HG03139 (cell line): ENCODE measurements at regions not wholly inside any gene's neighbourhood (a gene's known extent, or its start where the extent isn't known, plus 50 kb on each side); places are given as distances from the start of the nearest gene placed in this dataset.

ENCODE experiments used
- ATAC-seq: cut with Tn5 transposase; IDR thresholded peaks from one replicate; pipeline ENCODE4 v1.9.1; 2021; ENCODE audit not compliant: unreplicated experiment

DNA sequence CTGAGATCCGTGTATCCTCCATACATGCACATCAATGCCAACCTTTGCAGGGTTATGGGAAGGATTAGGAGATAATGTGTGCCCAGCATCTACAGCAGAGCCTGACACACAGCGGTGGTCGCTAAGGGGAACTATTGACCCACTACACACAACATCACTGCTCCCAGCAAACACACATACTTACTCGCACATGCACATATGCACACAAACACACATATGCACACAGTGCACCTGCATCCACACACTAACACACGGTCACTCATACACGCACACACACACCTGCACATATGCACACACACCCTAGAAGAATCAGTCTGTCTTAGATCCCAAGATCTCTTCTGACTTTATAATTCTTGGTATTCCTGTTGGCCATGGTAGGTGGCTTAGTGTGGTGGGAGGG is 118.3 kb downstream of the GYPC start:
- ATAC-seq = no peak

GRCh38 chr2:126774761-126775160 is 118.8 kb downstream of the GYPC start:
- no peak for ATAC-seq

DNA sequence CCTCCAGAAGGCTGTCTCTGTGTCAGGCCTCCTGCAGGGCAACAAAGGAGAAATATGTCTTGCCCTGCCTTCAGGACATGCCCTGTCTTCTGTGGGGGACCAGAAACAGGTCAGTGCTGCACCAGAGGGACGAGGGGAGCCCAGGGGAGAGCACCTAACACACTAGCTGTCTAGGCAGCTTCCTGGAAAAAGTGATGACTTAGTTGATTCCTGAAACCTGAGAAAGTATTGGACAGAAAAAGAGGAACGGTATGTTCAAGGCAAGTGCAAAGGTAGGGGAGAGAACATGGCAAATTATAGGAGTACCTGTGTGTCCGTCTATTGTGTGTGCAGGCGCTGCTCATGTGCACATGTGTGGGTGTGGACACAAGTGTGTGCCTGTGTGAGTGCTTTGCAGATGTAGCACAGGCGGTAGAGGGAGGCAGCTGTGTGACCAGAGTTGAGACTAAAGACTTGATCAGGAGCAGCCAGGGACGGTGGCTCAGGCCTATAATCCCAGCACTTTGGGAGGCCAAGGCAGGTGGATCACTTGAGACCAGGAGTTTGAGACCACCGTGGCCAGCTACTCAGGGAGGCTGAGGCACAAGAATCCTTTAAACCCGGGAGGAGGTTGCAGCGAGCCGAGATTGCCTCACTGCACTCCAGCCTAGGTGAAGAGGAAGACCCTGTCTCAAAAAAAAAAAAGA is 119.5 kb downstream of the GYPC start:
- no peak for ATAC-seq

GRCh38 chr2:126776255-126776654 is 120.3 kb downstream of the GYPC start:
- ATAC-seq = no peak

DNA sequence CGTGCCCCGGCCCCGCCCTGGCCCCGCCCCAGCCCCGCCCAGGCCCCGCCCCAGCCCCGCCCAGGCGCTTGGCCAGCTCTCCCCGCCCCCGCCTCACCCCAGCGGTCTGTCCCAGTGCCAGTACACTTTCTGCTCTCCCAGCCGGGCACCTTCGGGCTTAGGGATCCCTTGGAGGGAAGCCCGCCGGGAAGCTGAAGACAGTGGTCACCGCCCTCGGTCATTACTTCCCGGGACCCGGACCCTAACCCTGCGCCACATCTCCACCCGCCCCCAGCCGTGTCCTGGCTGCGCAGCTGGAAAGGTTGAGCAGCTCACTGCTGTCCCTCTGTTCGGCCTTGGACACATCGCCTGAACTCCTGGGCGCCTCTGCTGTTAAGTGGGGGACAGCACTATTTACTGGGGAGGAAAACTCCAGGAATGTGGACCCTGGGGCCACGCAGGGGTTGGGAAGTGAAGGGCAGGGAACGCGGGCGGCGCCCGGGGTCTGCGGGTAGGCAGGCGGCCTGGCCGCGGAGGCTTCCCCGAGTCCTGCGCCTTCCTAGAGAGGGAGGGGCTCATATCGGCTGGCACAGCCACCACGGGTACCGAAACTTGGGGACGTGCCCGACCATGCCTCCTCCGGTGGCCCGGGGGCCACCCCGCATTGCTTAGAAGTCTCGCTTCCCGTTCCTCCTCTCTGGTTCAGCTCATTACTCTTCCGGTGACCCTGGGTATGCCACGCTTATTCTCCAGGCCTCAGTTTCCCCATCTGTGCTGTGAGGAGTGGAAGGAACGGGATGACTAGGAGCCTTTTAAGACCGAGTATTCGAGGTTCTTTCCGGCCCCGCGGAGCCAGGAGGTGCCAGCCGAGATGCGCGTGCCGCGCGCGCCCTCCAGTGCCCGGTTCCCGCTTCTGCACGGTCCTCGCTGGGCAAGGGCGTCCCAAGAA is 121.0 kb downstream of the GYPC start:
- peak; percentile 88 for ATAC-seq

- no peak for ATAC-seq
These were observed 121.1 kb upstream of the TEX51 start for GRCh38 chr2:126777620-126777978.

DNA sequence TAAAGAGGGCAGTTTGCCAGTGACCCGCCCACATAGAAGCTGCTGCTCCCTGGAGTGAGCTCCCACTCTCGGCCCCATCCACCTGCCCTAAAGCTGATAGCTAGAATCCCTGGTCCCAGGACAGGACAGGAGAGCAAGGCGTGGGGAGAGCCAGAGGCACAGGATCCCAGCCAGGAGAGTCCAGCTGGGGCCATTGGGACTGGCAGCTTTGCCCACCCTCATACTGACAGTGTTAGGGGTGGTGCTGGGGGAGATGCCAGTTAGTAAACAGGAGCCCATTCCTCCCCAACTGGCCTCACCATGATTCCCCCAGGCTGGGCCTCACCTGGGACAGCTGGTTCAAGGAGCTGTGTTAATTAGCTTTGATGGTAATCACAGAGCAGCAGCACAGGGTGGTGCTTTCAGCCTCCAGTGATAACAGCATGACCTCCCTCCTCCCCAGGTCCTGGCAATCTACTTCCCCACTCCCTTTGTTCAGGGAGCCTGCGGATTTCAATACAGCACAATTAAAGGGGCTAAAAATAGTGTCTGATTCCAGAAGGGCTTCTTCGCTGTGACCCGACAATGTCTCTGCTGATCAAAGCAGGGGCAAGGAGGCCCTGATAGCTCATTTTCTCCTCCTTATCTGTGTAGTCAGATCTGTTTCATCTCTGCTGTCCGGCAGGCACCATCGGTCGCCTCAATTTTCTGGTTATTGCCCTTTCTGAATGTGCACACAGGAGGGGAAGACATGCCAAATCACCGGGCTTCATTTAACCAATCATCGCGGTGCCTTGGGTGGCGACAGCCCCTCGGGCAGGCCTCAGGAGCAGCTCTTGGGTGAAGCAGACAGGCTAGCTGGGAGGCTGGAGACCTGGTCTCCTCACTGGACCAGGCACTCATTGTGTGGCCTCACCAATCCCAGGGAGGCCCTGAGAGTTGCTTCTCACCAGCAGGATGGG is 119.9 kb upstream of the TEX51 start:
- no peak for ATAC-seq

GRCh38 chr2:126781206-126781605 is 117.5 kb upstream of the TEX51 start:
- no peak for ATAC-seq

GRCh38 chr2:126781806-126782205 is 116.9 kb upstream of the TEX51 start:
- ATAC-seq = no peak

DNA sequence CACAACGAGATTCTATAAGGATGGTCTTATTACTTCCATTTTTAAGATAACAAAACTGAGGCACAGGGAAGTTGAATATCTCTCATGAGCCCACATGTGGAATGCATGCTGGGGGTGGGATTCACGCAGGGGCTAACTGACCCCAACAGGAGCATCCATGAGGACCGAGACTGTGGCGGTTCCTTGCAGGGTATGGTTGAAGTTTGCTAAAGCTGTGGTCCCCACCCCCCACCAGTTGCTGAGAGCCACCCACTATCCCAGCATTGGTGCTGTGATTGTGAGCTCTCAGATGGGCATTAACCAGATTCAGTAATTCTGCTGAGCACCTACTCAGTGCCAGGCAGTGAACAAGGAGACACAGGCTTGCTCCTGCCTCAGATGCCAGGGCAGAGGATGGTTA is 116.0 kb upstream of the TEX51 start:
- no peak for ATAC-seq

GRCh38 chr2:126783341-126783740 is 115.3 kb upstream of the TEX51 start:
- no peak for ATAC-seq

GRCh38 chr2:126784045-126784444 is 114.6 kb upstream of the TEX51 start:
- ATAC-seq = no peak

- no peak for ATAC-seq
These were observed 114.1 kb upstream of the TEX51 start for GRCh38 chr2:126784621-126785020.

- no peak for ATAC-seq
These were observed 113.5 kb upstream of the TEX51 start for GRCh38 chr2:126785236-126785635.

GRCh38 chr2:126785862-126786261 is 112.8 kb upstream of the TEX51 start:
- no peak for ATAC-seq

DNA sequence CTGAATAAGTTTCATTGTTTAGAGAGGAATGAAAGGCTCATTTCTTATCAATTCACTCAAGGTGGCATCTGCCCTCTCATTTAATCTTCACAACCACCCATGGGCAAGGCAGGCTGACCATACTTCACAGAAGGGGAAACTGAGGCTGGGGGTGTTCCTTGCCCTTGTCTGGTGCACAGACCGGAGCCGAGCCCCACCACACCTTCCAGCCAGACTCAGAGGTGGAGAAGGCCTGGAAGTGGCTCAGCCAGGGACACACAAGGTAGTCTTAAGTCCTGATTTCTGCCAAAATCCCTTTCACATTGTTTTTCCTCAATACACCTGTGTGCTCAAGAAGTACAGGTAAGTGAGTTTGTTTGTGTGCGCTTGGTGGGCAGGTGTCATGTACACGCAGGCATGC is 111.9 kb upstream of the TEX51 start:
- ATAC-seq = no peak

- ATAC-seq = no peak
These were observed 111.4 kb upstream of the TEX51 start for GRCh38 chr2:126787289-126787688.

DNA sequence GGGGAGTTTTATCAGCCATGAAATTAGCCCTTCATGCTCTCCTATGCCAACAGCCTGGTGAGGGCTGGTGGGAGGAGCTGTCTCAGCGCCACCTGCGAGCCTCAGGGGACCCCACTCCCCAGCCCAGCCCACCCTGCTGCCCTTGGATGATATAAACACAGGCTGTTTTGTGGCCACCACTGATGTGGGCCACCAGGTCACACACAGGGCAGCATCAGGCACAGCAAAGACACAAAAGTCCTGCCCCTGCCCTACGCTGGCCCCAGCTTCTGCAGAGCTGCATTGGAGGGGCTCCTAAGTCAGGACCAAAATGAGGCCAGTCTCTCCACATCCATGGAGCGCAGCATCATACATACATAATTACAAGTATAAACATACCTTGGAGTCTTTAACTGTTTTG is 110.6 kb upstream of the TEX51 start:
- no peak for ATAC-seq

- no peak for ATAC-seq
These were observed 110.0 kb upstream of the TEX51 start for GRCh38 chr2:126788652-126789051.

DNA sequence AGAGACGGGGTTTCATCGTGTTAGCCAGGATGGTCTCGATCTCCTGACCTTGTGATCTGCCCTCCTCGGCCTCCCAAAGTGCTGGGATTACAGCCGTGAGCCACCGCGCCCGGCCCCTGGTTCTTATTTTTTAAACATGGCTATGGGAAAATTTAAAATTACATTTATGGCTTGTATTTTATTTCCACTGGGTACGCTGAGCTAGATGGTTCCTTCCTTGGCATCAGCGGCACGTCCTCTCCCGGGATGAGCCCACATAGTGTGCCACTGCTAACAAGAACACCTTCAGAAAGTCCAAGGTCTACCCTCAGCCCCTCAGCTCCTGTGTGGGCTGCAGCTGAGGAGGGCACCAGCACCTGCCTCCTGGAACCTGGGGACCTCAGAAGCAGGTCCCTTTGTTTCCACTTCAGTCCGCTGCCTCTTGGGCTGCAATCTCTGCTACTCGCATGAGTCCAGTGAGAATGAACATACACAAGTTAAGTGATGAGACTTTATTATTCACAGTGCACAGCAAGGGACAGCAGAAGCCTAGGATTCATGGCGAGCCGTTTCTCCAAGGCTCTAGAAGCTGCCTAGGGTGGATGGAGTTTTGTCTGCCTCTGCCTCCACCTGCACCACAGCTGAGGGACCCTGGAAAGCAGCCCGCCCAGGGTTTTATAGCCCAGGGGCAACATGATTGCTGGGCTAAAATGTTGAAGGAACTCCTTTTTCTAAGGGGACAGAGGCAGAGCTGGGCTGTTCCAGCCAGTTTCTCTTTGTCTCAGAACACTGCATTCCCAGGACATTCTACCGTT is 107.5 kb upstream of the TEX51 start:
- ATAC-seq = no peak

- ATAC-seq = no peak
These were observed 106.5 kb upstream of the TEX51 start for GRCh38 chr2:126792186-126792585.
